ENCODE measurements at regions not wholly inside any gene's neighbourhood (a gene's known extent, or its start where the extent isn't known, plus 50 kb on each side); places are given as distances from the start of the nearest gene placed in this dataset.

DNA sequence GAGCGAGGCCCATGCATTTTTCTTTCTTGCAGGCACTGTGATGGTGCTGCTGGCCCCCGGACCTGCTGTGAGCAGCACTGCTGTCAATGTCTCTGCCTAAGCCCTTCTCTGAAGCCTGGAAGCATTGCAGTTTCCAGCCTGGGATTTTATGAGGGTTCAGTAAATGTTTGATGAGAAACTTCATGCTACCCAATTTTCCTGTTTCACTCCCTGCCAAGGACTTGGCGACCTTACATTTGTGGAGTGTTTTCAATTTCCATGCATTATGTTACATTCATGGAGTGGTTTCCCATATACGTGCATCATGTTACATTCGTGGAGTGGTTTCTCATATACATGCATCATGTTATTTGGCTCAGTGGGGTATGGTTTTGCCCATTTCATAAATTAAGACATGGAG, 90.7 kb upstream of the PTCH1 start:
- TF ChIP-seq EZH2phosphoT487 (IDR thresholded peaks at IDR 0.05; ENCODE audit: borderline replicate concordance, low read length) (no peak), CTCF (IDR thresholded peaks at IDR 0.05; ENCODE audit: low read depth, low read length, poor library complexity, severe bottlenecking) (no peak)
- no peaks in the 10 kb centered on the region for H3K36me3 ChIP-seq (ENCODE audit: control insufficient read depth, low read length)

GRCh38 chr9:95606489-95607350, 89.9 kb upstream of the PTCH1 start:
- H3K27me3 ChIP-seq (ENCODE audit: control insufficient read depth, low read length): no peaks in the 10 kb centered on the region
- no peaks in the 10 kb centered on the region for H3K4me1 ChIP-seq (ENCODE audit: control insufficient read depth, low read length)
- H3F3A ChIP-seq (ENCODE audit: control insufficient read depth, insufficient read depth): no peaks in the 10 kb centered on the region
- H3K4me3 ChIP-seq (ENCODE audit: low read length): no peak overlapping the region
- H3K9me3 ChIP-seq (ENCODE audit: control insufficient read depth, insufficient read depth, low read length): no peaks in the 10 kb centered on the region
- no peaks in the 10 kb centered on the region for H3K36me3 ChIP-seq (ENCODE audit: control insufficient read depth, low read length)
- H3K27ac ChIP-seq (ENCODE audit: low read depth, low read length): no peak overlapping the region
- no peaks in the 10 kb centered on the region for H3K9me2 ChIP-seq (replicated peaks; ENCODE audit: control insufficient read depth, low read length)
- no peak overlapping the region for H3K4me2 ChIP-seq (ENCODE audit: low read length)
- TF ChIP-seq EZH2phosphoT487 (IDR thresholded peaks at IDR 0.05; ENCODE audit: borderline replicate concordance, low read length) (no peak), CTCF (IDR thresholded peaks at IDR 0.05; ENCODE audit: low read depth, low read length, poor library complexity, severe bottlenecking) (no peak)
- H3K79me2 ChIP-seq (ENCODE audit: control insufficient read depth, low read length): no peaks in the 10 kb centered on the region
- H4K20me1 ChIP-seq (ENCODE audit: control insufficient read depth, insufficient read depth, low read depth, low read length): no peaks in the 10 kb centered on the region

More for the DNA sequence above, 90.7 kb upstream of the PTCH1 start:
- Histone ChIP-seq H3K27me3 (ENCODE audit: control insufficient read depth, low read length) (no peaks in the 10 kb centered on the region), H3K27ac (ENCODE audit: low read depth, low read length) (no peak overlapping the region), H3K4me3 (ENCODE audit: low read length) (no peak overlapping the region), H3K4me2 (ENCODE audit: low read length) (no peak overlapping the region), H4K20me1 (ENCODE audit: control insufficient read depth, insufficient read depth, low read depth, low read length) (no peaks in the 10 kb centered on the region), H3K9me3 (ENCODE audit: control insufficient read depth, insufficient read depth, low read length) (no peaks in the 10 kb centered on the region), H3K79me2 (ENCODE audit: control insufficient read depth, low read length) (no peaks in the 10 kb centered on the region), H3F3A (ENCODE audit: control insufficient read depth, insufficient read depth) (no peaks in the 10 kb centered on the region), H3K4me1 (ENCODE audit: control insufficient read depth, low read length) (no peaks in the 10 kb centered on the region), H3K9me2 (replicated peaks; ENCODE audit: control insufficient read depth, low read length) (no peaks in the 10 kb centered on the region)

DNA sequence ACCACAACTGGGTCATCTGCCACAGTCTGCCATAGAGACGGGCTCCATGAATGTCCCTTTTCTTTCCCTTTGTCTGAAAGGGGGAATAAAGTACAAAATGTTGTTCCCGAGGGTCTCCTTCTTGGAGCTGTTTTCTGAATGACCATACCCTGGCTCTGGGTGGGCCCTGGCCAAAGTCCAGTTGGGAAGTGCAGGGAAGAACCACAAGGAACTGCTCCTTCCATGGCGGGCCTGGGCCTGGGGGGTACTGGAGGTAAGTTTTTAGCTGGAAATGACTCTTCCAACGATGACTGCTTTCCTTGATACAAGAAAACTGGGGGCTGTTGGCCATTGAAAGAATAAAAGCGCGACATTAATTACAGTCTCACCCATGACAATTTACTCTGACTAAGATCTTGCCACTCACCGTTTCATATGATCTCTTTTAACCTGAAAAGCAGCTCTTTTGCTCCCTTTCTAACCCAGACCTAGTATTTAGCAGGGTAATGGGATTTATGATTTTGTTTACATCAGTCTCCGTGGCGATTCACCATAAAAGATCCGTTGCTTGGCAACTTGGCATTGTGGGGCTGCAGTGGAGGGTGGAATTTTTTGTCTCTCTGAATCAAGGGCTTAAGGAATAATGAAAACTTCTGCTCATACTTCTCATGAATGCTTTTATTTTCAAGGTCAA, 89.2 kb upstream of the PTCH1 start:
- Histone ChIP-seq H3K4me3 (ENCODE audit: low read length) (no peak overlapping the region), H3K4me2 (ENCODE audit: low read length) (no peak overlapping the region), H4K20me1 (ENCODE audit: control insufficient read depth, insufficient read depth, low read depth, low read length) (no peaks in the 10 kb centered on the region), H3K27ac (ENCODE audit: low read depth, low read length) (no peak overlapping the region), H3K27me3 (ENCODE audit: control insufficient read depth, low read length) (no peaks in the 10 kb centered on the region), H3K4me1 (ENCODE audit: control insufficient read depth, low read length) (no peaks in the 10 kb centered on the region), H3K36me3 (ENCODE audit: control insufficient read depth, low read length) (no peaks in the 10 kb centered on the region), H3K79me2 (ENCODE audit: control insufficient read depth, low read length) (no peaks in the 10 kb centered on the region), H3K9me2 (replicated peaks; ENCODE audit: control insufficient read depth, low read length) (no peaks in the 10 kb centered on the region), H3F3A (ENCODE audit: control insufficient read depth, insufficient read depth) (no peaks in the 10 kb centered on the region), H3K9me3 (ENCODE audit: control insufficient read depth, insufficient read depth, low read length) (no peaks in the 10 kb centered on the region)
- TF ChIP-seq EZH2phosphoT487 (IDR thresholded peaks at IDR 0.05; ENCODE audit: borderline replicate concordance, low read length) (no peak), CTCF (IDR thresholded peaks at IDR 0.05; ENCODE audit: low read depth, low read length, poor library complexity, severe bottlenecking) (no peak)
